ENCODE measurements at regions not wholly inside any gene's neighbourhood (a gene's known extent, or its start where the extent isn't known, plus 50 kb on each side); places are given as distances from the start of the nearest gene placed in this dataset.

GRCh38 chr1:201606623-201607022 lies 67.7 kb downstream of the NAV1 start:
- TF ChIP-seq RAD21 (IDR thresholded peaks at IDR 0.05; ENCODE audit: low read length): no peak
- H3K4me1 ChIP-seq (ENCODE audit: control insufficient read depth in 1 of 2, insufficient read depth in 2 of 2, low read depth in 1 of 2, low read length in 1 of 2): peaks cover 32 to 46% of the 10 kb centered on the region in 2 experiments
- H3F3A ChIP-seq (replicated peaks; ENCODE audit: insufficient read depth): peaks cover 38% of the 10 kb centered on the region
- H3K9ac ChIP-seq: no peak overlapping the region
- DNase-seq: no peak
- H3K9me2 ChIP-seq: no peaks in the 10 kb centered on the region
- ChIA-PET POLR2A (no interaction called here), CTCF (no interaction called here)
- no peak overlapping the region for H3K4me2 ChIP-seq
- no peaks in the 10 kb centered on the region for H3K9me3 ChIP-seq
- 89% methylated on average over 1 of the region's 1 CpG for whole genome bisulfite sequencing (ENCODE audit: low lambda C conversion rate)
- no peak overlapping the region for H2AFZ ChIP-seq (ENCODE audit: low read depth)
- peaks cover 89% of the 10 kb centered on the region for H3K79me2 ChIP-seq (ENCODE audit: insufficient read depth)
- H3K36me3 ChIP-seq (replicated peaks in 1 of 2; ENCODE audit: control insufficient read depth in 1 of 2, insufficient read depth in 2 of 2, low read length in 1 of 2): peaks cover 4 to 9% of the 10 kb centered on the region in 2 experiments
- H3K27me3 ChIP-seq (ENCODE audit: insufficient read depth): no peaks in the 10 kb centered on the region
- peak overlapping the region in 1 of 2 experiments; percentile 95; a peak in 1 of 4 replicates for H3K27ac ChIP-seq (ENCODE audit: low read depth in 2 of 2, low read length in 1 of 2)
- no peak overlapping the region for H3K4me3 ChIP-seq (ENCODE audit: low read depth in 2 of 2, low read length in 1 of 2)
- H4K20me1 ChIP-seq (ENCODE audit: insufficient read depth): peaks cover 42% of the 10 kb centered on the region

DNA sequence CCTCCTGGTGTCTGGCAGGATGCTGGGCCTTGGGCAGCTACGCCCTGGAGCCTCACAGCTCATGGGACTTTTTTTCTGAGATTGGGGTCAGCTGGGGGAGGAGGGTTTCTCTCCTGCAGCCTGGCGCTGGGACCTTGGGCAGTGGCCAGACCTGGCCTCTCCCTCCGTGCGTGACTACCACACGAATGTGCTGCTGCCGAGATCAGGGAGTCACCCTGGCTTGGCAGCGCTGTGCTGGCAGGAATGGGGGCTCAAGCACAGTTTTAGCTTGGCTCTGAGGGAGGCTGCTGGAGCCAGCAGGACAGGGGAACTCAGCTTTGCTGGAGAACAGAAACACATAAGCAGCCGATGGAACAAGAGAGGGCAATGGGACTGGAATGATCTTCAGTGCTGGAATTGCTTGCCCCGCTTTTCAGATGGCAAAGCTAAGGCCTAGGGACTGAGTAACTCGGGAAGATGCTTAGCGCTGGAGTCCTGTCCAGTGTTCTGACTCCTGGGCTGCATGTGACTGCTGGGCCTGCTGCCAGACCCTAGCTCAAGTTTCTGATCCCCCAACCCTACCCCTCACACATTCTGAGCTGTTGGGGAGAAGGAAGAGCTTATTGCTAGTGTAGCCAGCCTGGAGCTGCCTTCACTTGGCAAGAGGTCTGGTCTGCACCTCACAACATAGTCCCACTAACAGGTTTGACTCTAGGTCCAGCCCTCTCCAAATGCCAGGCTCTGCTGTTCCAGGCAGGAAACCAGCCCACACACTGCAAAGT lies 69.9 kb downstream of the NAV1 start:
- WGBS (ENCODE audit: low lambda C conversion rate): 61% methylated on average over 8 of the region's 11 CpGs
- peak overlapping the region; percentile 18 to 37; a peak in 3 of 4 replicates for H3K27ac ChIP-seq (ENCODE audit: low read depth in 2 of 2, low read length in 1 of 2)
- POLR2A ChIA-PET: interaction anchor here (0.6 to 0.9 kb wide), 2 partner anchors 40 to 478 kb away, joined by 3 read pairs; no protein-coding TSS in a partner anchor
- no peaks in the 10 kb centered on the region for H3K9me2 ChIP-seq
- CTCF ChIA-PET: interaction anchor here (0.6 to 2.6 kb wide), 8 partner anchors 10 to 184 kb away, joined by 3 to 7 read pairs (median 3); no protein-coding TSS in a partner anchor
- peak overlapping the region; percentile 26; the same call in 1 of the 2 replicates for H3K4me2 ChIP-seq
- peaks cover 4 to 9% of the 10 kb centered on the region in 2 experiments for H3K36me3 ChIP-seq (replicated peaks in 1 of 2; ENCODE audit: control insufficient read depth in 1 of 2, insufficient read depth in 2 of 2, low read length in 1 of 2)
- H2AFZ ChIP-seq (ENCODE audit: low read depth): no peak overlapping the region
- peaks cover 16 to 37% of the 10 kb centered on the region in 2 experiments; a peak in 3 of 4 replicates for H3K4me1 ChIP-seq (ENCODE audit: control insufficient read depth in 1 of 2, insufficient read depth in 2 of 2, low read depth in 1 of 2, low read length in 1 of 2)
- H4K20me1 ChIP-seq (ENCODE audit: insufficient read depth): peaks cover 58% of the 10 kb centered on the region
- H3F3A ChIP-seq (replicated peaks; ENCODE audit: insufficient read depth): peaks cover 25% of the 10 kb centered on the region
- no peaks in the 10 kb centered on the region for H3K27me3 ChIP-seq (ENCODE audit: insufficient read depth)
- no peak overlapping the region for H3K9ac ChIP-seq
- TF ChIP-seq SMC3 (IDR thresholded peaks at IDR 0.05; ENCODE audit: low read depth, low read length): no peak
- TF ChIP-seq, protein P1, sequence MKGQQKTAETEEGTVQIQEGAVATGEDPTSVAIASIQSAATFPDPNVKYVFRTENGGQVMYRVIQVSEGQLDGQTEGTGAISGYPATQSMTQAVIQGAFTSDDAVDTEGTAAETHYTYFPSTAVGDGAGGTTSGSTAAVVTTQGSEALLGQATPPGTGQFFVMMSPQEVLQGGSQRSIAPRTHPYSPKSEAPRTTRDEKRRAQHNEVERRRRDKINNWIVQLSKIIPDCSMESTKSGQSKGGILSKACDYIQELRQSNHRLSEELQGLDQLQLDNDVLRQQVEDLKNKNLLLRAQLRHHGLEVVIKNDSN (IDR thresholded peaks at IDR 0.05; ENCODE audit: borderline replicate concordance, low read depth): no peak
- TF ChIP-seq RXRA (IDR thresholded peaks at IDR 0.05; ENCODE audit: borderline replicate concordance, low read depth): no peak
- no peak for TF ChIP-seq EP300 (IDR thresholded peaks at IDR 0.05; ENCODE audit: borderline replicate concordance in 1 of 2, low read depth in 1 of 2, low read length in 1 of 2)
- no peak for TF ChIP-seq FOSL2 (IDR thresholded peaks at IDR 0.05; ENCODE audit: borderline replicate concordance, low read depth)
- TF ChIP-seq EZH2phosphoT487 (IDR thresholded peaks at IDR 0.05; ENCODE audit: borderline replicate concordance, low read depth): no peak
- no peak for TF ChIP-seq SIN3A (IDR thresholded peaks at IDR 0.05; ENCODE audit: borderline replicate concordance, low read depth, low read length)
- no peak for TF ChIP-seq FOXJ3 (CRISPR knock-in tag; IDR thresholded peaks at IDR 0.05)
- TF ChIP-seq, protein P2, sequence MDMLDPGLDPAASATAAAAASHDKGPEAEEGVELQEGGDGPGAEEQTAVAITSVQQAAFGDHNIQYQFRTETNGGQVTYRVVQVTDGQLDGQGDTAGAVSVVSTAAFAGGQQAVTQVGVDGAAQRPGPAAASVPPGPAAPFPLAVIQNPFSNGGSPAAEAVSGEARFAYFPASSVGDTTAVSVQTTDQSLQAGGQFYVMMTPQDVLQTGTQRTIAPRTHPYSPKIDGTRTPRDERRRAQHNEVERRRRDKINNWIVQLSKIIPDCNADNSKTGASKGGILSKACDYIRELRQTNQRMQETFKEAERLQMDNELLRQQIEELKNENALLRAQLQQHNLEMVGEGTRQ (IDR thresholded peaks at IDR 0.05; ENCODE audit: borderline replicate concordance, low read depth, low read length): no peak
- TF ChIP-seq GABPA (IDR thresholded peaks at IDR 0.05; ENCODE audit: low read depth): no peak
- H3K4me3 ChIP-seq (ENCODE audit: low read depth in 2 of 2, low read length in 1 of 2): no peak overlapping the region
- peaks cover 99% of the 10 kb centered on the region for H3K79me2 ChIP-seq (ENCODE audit: insufficient read depth)
- DNase-seq: no peak
- no peaks in the 10 kb centered on the region for H3K9me3 ChIP-seq
